ENCODE measurements at regions not wholly inside any gene's neighbourhood (a gene's known extent, or its start where the extent isn't known, plus 50 kb on each side); places are given as distances from the start of the nearest gene placed in this dataset.

- H3K9me3 ChIP-seq (replicated peaks in 1 of 3): no peaks in the 10 kb centered on the region
- H3K4me3 ChIP-seq: no peak overlapping the region
- H3K36me3 ChIP-seq (replicated peaks in 1 of 2): no peaks in the 10 kb centered on the region
- TF ChIP-seq CTCF (IDR thresholded peaks at IDR 0.05): no peak
- TF ChIP-seq POLR2A (IDR thresholded peaks at IDR 0.05): no peak
- intact Hi-C loops (cut with DNase I): no loop called here
- H3K27me3 ChIP-seq: no peaks in the 10 kb centered on the region
- H3K27ac ChIP-seq: no peak overlapping the region
- no peak for DNase-seq
- no peaks in the 10 kb centered on the region for H3K4me1 ChIP-seq (replicated peaks in 1 of 2)
Observed at GRCh38 chr12:60209521-60209920, 613.7 kb downstream of the SLC16A7 start.

- no peaks in the 10 kb centered on the region for H3K4me1 ChIP-seq (replicated peaks in 1 of 2)
- no peak overlapping the region for H3K27ac ChIP-seq
- TF ChIP-seq CTCF (IDR thresholded peaks at IDR 0.05) (no peak), POLR2A (IDR thresholded peaks at IDR 0.05) (no peak)
- H3K36me3 ChIP-seq (replicated peaks in 1 of 2): no peaks in the 10 kb centered on the region
- intact Hi-C loops (cut with DNase I): no loop called here
- no peaks in the 10 kb centered on the region for H3K27me3 ChIP-seq
- no peak for DNase-seq
- no peaks in the 10 kb centered on the region for H3K9me3 ChIP-seq (replicated peaks in 1 of 3)
- WGBS, 4 donors: 65 to 76% (median 70%) methylated on average over 4 of the region's 4 CpGs
- no peak overlapping the region for H3K4me3 ChIP-seq
Observed at GRCh38 chr12:60209933-60210332, 614.1 kb downstream of the SLC16A7 start.

- H3K27me3 ChIP-seq: no peaks in the 10 kb centered on the region
- H3K9me3 ChIP-seq (replicated peaks in 1 of 3): no peaks in the 10 kb centered on the region
- 58 to 70% (median 65%) methylated on average over 5 of the region's 5 CpGs for WGBS, 4 donors
- intact Hi-C loops (cut with DNase I): no loop called here
- no peak for DNase-seq
- no peak for TF ChIP-seq POLR2A (IDR thresholded peaks at IDR 0.05)
- no peak for TF ChIP-seq CTCF (IDR thresholded peaks at IDR 0.05)
- no peaks in the 10 kb centered on the region for H3K4me1 ChIP-seq (replicated peaks in 1 of 2)
- H3K36me3 ChIP-seq (replicated peaks in 1 of 2): no peaks in the 10 kb centered on the region
- H3K27ac ChIP-seq: no peak overlapping the region
- H3K4me3 ChIP-seq: no peak overlapping the region
Observed at GRCh38 chr12:60210756-60211155, 614.9 kb downstream of the SLC16A7 start.

GRCh38 chr12:60211244-60211643 lies 615.4 kb downstream of the SLC16A7 start:
- Histone ChIP-seq H3K4me1 (replicated peaks in 1 of 2) (no peaks in the 10 kb centered on the region), H3K36me3 (replicated peaks in 1 of 2) (no peaks in the 10 kb centered on the region), H3K9me3 (replicated peaks in 1 of 3) (no peaks in the 10 kb centered on the region), H3K4me3 (no peak overlapping the region), H3K27ac (no peak overlapping the region), H3K27me3 (no peaks in the 10 kb centered on the region)
- intact Hi-C loops (cut with DNase I): no loop called here
- no peak for DNase-seq
- WGBS, 4 donors: 73 to 89% (median 86%) methylated on average over 1 of the region's 1 CpG
- TF ChIP-seq POLR2A (IDR thresholded peaks at IDR 0.05) (no peak), CTCF (IDR thresholded peaks at IDR 0.05) (no peak)

Measured in adrenal gland (tissue), 9 donors.